Dedifferentiated amniotic fluid mesenchymal stem cell (primary cell): ENCODE measurements at regions not wholly inside any gene's neighbourhood (a gene's known extent, or its start where the extent isn't known, plus 50 kb on each side); places are given as distances from the start of the nearest gene placed in this dataset.
A peak's percentile ranks its signal among the peaks of the same experiment; 100 is the strongest.

Experiments
- DNase-seq: peaks from one replicate; pipeline ENCODE4 v3.0.0-alpha.2; 2016; ENCODE audit errors: extremely low spot score

DNA sequence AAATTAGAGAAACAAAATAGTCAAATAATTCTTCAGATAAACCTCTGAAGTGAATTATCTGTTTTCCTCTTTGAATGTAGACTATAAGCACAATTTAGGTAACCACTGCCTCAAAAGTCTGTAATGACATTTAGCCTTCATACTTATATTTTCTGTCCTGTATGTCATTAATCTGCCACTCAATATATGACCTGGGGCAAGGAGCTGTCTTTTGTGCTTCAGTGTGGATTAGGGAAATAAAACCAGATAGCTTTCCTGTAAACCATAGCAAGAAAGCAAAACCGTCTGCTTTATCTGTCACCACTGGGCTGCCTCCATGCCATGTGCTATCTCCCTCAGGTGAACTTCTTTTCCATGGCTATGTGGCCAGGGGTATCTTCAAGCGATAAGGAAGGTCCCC is 606.6 kb upstream of the C9orf72 start:
- DNase-seq: no peak

DNA sequence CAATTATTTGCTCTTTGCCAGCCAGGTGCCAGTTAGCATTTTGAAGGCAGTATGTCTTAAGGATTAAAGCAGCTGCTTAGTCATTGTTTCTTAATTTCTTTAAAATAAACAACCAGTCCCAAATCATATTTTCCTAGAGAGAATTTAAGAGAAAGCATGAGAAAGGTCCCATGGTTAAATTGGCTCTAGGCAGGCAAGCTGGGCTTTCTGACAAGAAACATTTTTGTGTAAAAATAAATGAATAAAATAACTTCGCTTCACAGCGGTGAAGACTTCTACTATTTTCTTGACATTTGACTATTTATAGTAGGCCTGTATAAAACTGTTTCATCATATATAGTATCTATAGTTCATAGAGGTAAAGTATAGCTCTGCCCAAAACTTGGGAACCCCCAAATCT is 617.7 kb upstream of the C9orf72 start:
- no peak for DNase-seq

DNA sequence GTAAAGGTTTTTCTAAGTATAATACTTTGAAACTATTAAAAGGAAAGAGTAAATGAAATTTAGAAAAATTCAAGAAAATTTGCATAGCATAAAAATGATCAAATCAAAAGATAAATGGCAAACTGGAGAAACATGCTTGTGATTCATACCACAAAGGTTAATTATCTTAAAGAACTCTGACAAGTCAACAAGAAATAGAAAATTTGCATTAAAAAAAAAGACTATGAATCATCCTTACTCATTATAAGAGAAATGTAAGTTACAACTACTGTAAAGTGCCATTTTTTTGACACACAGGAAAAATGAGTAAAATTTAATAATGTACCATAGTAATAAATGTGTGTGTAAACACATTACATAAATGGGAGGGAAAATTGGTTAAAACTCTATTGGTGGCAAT is 624.4 kb upstream of the C9orf72 start:
- DNase-seq: no peak

DNA sequence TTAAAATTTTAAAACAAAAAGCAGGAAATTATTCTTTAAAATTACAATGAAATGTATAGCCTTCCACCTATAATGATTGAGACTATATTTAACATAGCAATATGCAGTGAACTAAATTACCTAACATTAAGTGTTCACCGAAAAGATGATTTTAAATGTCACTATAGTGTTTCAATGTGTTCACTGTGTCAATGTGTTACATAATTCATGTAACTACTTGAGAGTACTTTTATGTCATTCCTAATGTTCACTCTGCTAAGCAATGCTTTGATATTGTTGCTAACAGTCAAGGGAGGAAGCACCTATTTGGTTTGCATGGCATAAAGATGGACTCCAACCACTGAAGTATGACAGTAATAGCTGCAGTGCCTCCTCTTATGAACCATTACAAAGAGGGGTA is 629.8 kb upstream of the C9orf72 start:
- no peak for DNase-seq

DNA sequence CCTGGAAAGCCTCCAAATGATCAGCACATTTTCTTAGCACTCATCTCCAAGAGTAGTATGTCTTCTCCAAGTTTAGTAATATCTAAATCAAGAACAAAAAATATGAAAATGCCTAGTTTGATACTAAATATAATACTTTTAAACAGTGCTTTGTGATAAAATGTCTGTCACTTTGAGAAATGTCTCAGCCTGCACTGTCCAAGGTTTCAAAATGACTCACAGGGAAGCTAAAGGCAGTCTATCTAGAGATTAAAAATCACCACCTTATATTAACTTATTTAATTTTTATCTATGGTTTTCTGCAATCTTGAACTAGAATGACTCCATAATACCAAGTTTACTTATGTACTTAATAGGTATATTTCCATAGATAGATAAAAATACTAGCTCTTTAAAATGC is 633.0 kb upstream of the C9orf72 start:
- DNase-seq: no peak

DNA sequence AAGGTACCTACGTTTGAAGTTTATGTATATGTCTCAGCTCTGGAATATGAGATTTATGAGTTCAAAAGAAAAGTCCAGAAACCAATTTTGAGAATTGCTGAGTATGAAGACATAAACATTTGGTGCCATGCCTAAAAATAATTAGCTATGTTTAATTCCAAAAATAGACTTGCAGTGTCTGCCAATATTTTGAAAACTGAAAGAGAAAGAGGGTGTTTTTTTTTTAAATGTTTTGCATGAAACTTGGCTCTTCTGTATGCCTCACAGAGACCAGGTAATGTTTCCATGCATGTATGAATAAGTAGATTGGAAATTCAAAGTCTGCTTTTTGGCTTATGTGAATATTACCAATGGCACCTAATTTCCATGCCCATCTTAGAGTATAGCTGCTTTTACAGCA is 634.4 kb upstream of the C9orf72 start:
- DNase-seq: no peak

DNA sequence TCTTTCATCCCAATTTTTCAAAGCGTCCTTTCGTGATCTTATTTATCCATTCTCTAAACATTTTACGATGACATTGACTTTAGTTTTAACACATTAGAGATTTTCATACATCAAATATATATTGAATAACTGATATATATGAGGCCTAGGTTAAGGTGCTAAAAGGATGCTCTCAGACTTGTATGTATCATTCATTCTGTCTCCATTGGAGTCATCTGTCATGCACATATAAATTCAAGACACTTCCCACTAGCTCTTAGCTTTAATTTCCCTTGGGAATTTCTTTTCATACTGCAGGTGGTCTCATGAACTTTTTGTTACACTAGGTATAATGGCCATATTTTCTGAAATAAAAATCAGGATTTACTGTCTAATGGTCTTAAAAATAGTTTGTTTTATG is 635.8 kb upstream of the C9orf72 start:
- no peak for DNase-seq

DNA sequence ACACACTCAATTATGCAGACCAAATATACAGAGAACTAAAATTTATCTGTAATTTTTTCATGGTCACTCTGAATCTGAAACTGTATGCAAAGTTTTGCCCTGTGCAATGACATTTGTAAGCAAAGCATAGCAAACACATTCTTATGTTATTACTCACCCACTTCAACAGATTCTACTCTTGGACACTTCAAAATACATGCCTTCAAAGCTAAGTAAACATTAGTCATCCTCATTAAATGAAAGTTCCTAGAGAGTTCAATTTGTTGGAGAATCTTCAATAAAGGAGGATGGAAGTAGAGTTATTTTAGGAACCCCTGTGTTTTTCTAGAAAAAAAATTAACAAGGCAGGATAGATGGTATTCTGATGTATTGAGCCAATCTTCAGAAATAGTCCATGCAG is 639.7 kb upstream of the C9orf72 start:
- DNase-seq: peak; percentile 50

DNA sequence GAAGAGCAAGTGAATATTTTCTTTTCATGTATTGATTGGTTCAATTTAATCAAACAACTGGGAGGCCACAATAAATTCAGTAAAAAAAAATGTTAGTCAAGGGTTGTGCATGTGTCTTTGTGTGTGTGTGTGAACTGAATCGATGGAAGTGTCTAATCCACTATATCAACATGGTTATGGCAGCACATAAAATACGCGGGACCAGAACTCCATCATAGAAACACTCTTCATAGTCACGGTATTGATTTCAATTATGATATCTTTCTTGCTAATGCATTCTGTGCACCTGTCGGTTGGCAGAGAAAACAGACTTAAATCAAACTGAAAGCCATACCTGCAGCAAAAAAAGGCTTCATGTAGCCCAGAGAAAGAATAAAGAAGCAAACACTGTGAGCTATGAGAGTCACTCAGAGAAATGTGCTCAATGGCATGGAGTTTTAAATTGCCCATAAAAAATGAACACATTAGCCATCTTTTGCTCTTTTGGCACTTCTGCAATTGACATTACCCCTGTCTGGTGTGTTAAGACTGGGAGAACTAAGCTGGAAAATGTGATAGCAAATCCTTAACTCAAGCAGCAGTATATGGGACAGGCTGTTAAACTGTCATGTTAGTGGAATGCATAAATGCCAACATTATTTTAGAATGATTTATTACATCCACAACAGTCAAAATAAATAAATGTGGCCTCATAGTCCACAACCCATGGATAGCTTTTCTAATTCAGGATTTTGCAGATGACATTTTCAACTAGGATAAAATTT is 642.4 kb upstream of the C9orf72 start:
- no peak for DNase-seq

DNA sequence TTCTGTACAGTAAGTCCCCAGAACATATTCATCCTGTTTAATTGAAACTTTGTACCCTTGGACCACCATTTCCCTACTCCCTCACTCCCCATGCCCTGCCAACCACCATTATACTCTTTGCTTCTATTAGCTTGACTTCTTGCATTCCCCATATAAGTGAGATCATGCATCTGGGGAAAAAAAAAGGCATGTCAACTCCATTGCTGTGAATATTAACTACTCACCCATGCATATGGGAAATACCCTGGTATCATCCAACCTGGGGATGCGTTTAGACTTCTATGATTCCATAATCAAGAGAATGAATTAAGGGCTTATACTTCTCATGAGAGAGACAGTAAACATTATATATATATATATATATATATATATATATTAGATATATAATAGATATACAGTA is 659.4 kb upstream of the C9orf72 start:
- DNase-seq: no peak

DNA sequence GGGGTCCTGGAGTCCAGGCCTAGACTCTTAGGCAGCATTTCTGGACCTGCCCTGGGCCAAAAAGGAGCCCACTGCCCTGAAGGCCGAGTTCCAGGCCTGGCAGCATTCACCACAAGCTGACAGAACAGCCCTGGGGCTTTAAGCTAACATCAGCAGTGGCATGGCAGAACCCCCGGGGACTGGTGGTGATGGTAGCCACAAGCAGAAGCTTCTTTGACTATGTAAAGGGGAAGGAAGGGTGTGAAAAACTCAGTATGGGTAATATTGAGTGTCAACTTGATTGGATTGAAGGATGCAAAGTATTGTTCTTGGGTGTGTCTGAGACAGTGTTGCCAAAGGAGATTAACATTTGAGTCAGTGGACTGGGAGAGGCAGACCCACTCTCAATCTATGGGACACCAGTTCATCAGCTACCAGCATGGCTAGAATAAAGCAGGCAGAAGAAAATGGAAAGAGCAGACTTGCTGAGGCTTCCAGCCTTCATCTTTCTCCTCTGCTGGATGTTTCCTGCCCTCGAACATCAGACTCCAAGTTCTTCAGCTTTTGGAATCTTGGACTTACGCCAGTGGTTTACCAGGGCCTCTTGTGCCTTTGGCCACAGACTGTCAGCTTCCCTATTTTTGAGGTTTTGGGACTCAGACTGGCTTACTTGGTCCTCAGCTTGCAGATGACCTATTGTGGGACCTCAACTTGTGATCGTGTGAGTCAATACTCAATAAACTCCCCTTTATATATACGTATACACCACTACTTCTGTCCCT is 661.0 kb upstream of the C9orf72 start:
- no peak for DNase-seq

DNA sequence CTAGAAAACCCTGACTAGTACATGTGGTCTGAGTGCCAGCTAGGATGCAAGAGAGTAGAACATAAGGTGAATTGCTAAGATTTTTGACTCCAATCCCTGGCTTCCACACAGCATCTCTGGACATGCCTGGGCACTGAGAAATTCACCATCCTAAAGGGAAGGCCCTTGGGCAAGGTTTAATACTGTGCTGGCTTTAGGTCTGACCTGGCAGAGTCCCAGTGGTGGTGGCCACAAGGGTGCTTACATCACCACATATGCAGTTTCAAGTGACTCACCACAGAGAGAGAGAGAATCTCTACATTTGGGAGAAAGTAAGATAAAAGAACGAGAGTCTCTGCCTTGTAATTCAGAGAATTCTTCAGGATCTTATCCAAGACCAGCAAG is 661.6 kb upstream of the C9orf72 start:
- no peak for DNase-seq

DNA sequence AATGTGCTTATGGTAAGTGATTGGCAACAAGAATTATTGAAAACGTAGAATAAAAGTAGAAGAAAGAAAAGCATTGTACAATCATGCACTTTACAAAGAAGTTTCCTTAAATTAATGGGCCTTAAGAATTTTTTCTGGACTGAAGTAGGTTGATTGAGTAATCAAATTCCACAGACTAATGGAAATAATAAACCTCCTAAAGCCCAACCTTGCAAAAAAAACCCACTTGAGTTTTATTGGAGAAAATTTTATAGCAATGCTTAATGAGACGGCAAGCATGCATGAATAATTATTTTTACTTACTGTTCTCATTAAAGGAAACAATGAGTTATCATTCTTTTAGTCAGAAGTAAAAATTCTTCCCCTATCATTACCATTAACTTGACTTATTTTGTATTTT is 676.1 kb upstream of the C9orf72 start:
- no peak for DNase-seq

DNA sequence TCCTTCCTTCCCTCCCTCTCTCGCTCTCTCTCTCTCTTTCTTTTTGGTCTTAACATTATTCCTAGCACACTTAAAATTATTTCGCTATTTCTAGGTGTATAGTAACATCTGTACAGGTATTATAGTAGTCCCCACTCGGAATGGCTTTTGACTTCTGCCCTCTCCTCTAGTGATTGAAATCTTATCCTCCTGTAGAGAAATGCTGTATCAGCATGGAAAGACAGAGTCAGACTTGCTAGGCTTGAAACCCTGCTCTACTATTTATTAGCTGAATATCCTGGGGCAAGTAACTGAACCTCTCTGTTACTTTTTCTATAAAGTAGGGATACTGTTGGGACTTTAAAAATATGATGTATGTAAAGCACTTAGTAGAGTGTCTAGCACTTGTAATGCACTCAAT is 681.9 kb upstream of the C9orf72 start:
- no peak for DNase-seq

DNA sequence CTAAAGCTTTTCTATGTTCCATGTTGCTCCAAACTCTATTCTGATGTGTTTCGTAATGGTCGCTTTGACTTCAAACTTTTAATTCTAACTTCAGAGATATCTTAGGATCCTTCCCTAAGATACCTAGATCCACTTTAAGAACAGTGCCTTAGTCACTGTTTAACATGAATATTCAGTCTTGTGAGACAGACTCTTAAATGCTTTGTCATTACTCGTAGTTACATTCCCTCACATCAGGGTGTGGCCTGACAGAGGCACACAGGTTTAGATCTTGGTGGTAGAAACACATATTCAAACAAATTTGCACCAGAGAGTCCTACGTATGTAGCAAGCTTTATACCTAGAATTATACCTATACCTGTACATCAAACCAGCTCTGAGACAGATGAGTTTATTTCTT is 687.0 kb upstream of the C9orf72 start:
- DNase-seq: no peak

DNA sequence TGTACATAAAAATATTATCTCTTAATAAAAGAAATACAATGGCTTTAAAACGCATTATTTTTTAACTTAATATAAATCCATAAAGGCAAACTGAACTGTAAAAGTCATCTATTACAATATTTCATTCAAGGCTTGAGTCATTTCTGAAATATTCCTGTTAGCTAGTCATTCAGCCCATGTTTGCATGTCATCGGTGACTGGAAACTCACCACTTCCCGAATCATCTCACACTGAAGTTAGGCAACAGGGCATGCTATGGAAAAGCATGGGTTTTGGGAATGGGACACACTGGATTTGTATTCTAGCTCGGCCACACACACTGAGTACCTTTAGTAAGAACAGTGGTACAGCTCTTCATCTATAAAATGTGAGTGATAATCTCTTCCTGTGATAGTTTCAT is 691.1 kb upstream of the C9orf72 start:
- DNase-seq: peak; percentile 16

DNA sequence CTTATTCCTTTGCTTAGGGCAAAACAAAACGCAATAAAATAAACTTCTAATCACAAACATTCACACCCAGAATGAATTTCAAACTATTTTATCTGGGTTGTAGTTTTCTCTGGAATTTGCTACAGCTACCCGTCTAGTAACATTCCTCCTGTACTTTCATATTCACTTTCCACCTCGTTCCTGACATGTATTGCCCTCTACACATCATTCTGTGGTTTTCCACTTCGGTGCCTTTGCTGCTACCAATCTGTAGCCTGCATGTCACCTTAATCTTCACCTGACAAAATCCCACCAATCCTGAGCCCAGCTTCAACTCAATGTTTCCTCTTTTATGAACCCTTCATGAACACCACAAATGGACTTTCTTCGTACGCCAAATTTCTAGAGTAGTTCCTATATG is 694.1 kb upstream of the C9orf72 start:
- no peak for DNase-seq

DNA sequence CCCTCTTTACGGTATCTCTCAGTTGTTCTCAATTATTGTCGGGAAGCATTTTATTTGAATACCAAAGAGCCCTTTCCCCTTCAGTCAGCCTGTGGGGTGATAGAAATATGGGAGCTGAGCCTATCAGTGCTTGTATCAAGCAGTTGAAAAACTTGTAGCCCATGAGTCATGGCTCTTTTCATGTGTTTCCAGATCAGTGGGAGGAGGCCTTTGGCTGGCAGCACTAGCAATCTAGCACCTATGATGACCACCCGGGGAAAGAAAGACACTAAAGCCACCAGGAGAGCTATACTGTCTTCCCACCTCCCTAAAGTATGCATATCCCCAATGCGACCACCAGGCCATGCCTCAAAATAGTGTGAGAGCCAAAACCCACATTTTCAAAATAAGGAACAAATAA is 696.9 kb upstream of the C9orf72 start:
- no peak for DNase-seq

DNA sequence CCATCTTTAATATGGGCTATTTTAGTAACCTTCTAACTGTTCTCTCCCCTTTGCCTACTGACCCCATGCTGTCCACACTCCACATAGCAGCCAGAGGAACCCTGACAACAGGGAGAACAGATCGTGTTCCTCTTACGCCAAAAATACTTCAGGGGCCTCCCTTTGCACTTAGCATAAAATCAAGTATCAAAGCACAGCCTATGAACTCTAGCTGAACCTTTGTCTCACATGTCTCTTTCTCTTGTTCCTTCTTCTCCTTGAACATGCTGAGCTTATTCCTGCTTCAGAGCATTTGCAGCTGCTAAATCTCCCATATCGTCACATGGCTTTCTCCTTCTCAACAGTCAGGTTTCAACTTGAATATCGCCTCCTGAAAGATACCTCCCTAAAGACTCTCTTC is 698.8 kb upstream of the C9orf72 start:
- no peak for DNase-seq

DNA sequence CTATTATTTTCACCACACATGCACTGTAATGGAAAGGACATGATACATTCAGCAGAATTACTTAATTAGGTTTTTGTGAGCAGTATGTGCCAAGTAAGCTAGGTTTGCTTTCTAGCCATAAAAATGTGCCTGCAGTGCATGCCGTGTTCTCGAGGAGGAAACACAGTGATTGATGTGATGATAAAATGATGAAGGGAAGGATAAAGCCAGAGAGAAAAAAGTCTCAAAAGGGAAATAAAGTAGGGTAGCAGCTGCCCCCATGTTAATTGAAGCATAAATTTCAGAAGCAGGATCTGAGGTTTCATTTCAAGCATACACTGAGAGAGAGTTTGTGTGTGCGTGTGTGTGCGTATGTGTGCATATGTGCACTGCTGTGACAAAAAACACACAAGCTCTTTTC is 714.2 kb upstream of the C9orf72 start:
- DNase-seq: no peak

DNA sequence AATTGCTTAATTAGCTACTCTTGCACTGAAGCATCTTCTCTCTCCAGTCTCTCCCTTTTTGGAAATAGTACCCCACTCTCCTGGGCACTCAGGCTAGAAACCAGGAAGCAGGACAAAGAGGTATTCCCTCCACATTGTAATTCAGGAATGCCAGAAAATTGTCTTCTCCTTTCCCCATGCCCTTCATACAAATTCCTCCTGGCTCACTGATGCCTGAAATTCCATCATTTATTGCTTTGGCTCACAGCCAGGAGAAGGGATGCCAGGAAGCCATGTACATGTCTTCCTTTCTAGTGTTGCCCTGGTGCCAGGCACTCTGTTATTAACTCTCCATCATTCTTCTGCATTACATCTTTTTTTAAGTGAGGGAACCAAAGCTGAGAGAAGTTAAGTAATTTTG is 716.5 kb upstream of the C9orf72 start:
- no peak for DNase-seq

DNA sequence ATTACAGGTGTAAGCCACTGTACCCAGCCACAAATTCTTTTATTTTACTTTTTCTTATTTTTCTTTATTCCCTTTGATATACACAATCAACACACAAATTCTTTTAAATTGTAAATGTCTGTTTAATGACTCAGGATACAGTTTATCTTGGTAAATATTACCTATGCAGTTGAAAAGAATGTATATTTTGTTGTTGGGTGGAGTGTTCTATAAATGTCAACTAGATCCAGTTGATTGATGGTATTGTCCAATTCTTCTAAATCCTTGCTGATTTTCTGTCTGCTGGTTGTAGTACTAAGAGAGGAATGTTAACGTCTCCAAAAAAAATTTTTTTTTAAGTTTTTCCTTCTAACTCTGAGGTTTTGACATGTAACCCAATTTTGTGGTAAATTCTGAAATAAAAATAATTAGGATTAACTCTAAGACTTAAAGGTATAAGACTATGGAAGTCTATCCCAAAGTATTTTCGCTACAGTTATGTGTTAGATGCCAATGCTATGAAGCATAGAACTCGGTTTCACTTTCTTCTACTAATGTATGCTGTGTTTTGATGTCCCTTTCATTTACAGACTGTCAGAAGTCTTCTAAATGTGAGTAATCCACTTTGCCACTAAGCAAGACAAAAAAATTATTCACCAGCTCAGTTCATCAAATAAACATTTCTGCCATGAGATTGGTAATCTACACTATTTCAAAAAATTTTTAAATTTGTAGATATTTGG is 720.2 kb upstream of the C9orf72 start:
- DNase-seq: no peak

DNA sequence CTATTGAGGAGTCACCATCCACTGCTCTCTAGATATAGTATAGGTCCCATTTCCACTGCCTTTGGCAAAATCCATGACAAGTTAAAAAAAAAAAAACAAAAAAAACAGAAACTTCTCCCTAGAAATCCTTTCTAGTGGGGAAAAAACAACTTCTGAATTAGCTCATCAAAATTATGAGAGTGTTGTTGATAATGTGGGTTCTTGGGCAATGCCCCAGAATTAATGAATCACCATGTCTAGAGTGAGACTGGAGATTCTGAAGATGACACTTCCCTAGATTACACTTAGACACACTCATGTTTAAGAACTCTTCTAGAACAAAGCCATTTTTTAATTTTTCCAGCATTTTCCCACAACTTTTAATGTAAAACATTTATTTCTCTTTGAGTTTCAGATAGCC is 728.0 kb upstream of the C9orf72 start:
- no peak for DNase-seq
